HG03066 (cell line): ENCODE measurements at regions not wholly inside any gene's neighbourhood (a gene's known extent, or its start where the extent isn't known, plus 50 kb on each side); places are given as distances from the start of the nearest gene placed in this dataset.
"Not testable (repeated sequence)": the region's sequence is repeated elsewhere in the genome, so short reads cannot be mapped to it uniquely, and the experiment has no call there.

Source experiments
- ATAC-seq: cut with Tn5 transposase; IDR thresholded peaks from one replicate; pipeline ENCODE4 v1.9.1; 2021; ENCODE audit warnings: low read depth; ENCODE audit not compliant: unreplicated experiment

DNA sequence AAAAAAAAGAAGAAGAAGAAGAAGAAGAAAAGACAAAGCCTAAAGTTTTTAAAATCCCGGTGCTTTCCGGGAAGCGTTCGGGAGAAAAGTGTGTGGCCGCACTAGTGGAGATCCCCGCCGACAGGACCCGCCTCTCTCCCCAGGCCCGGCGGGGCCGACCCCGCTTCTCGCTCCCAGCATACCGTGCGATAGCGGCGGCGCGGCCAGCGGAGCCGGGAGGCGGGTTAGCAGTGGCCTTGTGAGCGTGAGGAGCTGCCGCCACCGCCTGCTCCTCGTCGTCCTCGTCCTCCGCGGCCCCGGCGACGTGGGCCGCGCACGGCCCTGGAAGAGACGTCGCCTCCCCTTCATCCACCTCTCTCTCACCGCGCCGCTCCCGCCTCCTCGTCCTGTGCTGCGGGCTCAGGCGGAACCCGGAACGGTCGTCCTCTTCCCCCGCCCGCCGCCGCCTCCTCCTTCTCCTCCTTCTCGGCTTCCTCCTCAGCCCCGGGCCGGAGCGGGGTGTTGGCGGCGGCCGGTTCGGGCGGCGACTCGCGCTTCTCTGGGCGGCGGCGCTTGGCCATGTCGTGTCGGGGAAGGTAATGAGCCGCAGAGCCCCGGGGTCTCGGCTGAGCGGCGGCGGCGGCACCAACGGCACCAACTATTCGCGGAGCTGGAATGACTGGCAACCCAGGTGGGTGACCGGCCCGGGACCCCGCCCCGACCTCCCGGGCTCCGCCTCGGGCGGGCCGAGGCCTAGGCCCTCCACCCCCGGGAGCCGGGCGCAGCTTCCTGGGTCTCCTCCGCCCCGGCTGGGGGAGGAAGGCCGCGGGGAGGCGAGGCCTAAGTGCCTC, 62.6 kb upstream of the CDR2 start:
- ATAC-seq: peak; percentile 73

DNA sequence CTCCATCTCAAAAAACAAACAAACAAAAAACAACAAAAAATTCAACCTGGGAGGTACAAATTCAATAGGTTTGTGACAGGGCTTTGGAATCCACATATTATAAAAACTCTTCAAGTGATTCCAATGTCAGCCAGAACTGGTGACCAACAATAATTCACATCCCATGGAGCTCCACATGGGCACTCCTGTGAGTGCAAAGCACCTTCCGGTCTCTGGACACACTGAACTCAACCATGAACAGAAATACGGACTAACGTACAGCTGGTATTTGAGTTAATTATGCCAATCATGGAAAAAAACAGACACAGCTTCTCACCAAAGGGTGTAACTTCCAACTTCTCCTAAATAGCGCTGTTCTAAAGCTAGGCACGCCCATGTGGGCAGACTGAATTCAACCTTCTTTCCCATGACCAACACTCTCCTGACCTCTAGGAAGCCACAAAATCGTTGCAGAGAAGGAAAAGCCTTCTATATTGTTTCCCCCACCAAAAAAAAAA, 62.0 kb upstream of the CDR2 start:
- peak; percentile 15 for ATAC-seq

DNA sequence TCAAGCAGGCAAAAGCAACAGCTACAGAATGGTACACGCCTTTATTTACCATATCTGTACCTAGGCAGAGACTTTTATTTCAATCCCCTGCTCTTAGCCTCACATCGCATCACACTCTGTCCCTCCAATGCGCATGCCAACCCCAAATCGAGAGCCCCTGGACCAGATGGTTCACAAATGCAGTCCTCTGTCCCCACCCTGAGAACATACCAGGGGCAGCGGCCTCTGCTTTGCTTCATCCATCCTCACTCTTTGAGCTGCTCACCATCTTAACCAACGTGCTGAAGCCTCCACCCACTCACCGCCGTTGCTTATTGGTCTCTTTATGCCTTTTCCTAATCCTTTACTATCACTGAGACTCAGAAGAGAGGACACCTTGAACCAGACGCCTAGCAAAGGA, 56.9 kb upstream of the CDR2 start:
- ATAC-seq: not testable (repeated sequence)

DNA sequence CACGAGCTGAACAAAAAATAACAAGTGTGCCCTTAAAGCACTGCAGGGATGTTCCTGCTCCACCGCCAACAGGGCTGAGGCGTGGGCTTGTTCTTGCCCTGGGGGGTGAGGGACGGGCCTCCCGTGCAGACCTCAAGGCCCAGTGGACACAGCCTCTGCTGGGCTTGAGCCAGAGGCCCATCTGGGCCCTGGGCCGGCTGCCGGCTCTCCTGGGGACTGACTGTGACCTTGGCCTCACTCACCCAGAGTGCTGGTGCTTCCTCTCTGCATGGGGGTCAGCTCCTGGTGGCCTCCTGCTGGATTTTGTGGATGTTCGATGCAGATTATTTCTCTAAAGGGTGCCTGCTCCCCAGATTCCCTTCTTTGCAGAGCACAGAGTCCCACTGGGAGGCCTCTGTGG, 54.2 kb upstream of the CDR2 start:
- no peak for ATAC-seq

DNA sequence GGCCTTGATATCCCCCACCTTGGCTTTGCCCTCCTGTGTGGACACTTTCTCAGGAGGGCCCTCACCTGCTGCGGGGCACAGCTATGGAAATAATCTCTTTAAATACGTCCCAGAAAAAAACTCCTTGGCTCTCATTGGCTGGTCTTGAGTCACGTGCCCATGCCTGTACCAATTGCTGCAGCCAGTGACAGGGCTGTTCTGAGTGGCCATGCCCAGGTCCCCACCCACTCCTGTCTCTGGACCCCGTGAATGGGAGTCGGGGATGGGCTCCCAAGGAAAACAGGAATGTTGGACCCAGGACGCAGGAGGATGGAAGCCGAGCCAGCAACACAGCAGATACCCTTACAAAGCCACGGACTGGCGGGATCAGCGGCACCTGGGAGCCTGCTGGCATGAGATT, 53.1 kb upstream of the CDR2 start:
- no peak for ATAC-seq

DNA sequence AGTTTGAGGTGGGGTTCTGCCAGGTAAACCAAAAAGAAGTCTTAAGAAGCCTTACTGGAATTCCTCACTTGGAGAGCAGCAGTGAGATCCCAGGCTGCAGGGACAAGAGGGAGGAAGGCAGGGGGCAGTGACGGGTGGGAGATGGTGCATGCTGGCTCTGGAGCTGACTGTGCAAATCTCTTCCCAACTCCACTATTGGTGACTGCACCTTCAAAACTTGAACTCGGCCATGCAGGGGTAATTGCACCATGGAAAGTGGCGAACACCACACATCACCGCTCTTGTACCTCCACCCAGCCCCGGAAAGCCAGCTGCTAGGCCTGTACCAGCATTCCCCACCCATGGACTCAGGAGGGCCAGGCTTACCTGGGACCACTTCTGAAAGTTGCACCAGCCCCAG, 51.4 kb upstream of the CDR2 start:
- ATAC-seq: no peak

DNA sequence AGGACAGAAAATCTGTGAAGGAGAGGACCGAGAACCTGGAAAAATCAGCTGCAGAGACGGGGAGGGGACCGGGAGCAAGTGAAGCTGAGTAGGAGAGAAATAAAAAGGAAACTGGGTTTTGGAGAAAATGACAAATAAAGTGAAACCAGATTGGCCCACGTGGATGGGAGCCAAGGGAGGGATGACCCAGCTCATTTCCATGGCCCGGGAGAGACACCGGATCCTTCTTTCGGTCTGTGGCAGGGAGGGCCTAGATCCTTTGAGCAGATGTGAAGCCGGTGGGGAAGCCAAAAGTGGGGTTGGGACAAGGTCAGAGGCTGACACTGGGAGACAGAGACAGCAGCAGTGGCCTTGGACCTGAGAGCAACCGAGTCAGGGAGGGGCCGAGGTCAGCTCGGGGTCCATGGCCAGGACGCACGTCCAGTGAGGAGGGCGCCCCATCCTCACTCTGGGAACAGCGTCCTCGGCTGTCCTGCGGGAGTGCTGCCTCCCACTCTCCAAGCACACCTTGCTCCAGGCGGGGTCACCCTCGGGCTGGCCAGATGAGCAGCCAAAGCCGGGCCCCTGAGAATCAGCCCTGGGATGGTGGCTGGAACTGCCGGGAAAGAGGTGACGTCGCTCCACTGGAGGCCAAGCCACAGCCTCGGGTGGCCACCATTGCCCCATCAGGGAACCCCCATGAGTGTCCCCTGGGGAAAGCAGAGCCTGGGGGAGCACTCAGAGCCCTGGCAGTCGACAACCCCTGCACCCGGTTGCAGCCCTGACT, 50.8 kb upstream of the CDR2 start:
- no peak for ATAC-seq

DNA sequence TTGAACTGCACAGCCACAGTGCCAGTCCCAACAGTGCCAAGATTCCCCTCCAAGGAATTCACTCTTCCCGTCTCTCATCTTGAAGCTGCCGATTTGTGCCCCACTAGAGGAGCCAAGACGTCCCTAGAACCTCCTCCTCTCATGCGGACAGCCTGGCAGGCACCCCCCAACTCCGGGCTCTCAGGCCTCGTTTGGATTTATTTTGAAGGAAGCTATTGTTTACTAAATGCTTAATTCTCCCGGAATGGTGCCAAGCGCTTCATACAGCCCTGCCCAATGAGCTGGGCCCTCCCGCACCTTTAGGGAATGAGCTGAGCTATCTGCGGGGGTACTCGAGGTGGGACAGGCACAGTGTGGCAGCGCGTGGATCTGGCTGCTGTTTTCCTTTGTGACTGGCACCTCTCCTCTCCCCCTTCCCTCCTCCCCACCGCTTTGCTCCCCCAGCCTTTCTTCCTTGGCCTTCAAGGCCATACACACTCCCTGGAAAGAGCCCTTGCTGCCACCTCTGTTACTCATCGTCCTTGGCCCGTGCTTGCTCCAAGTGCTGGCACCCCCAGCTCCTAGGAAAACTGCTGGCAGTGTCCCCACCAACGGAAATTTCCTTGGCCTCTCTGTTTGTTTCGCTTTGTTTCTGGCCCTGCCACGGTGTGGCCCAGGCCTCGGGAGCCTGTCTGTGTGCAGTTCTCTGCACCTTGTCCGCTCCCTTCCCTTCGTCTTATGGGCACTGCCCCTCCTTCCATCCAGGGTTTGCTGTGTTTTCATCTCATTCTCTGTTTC, 49.9 kb upstream of the CDR2 start:
- no peak for ATAC-seq
